ENCODE measurements at regions not wholly inside any gene's neighbourhood (a gene's known extent, or its start where the extent isn't known, plus 50 kb on each side); places are given as distances from the start of the nearest gene placed in this dataset.

DNA sequence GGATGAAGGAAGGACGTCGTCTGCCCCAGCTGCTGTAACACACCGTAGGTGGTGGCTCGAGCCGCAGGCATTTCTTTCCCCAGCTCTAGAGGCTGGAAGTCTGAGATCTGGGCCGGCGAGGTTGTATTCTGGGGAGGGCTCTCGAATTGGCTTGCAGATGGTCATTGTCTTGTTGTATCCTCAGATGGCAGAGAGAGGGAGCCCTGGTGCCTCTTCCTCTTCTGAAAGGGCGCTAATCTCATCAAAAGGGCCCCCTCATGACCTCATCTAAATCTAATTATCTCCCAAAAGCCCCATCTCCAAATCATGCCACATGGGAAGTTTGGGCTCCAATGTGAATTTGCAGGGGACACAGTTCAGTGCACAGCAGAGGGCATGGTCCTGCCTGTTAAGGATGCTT, 109.0 kb downstream of the SIK1 start:
- no peak overlapping the region for H3K4me3 ChIP-seq (ENCODE audit: low read length)
- no peak overlapping the region for H3K4me2 ChIP-seq (ENCODE audit: low read length)
- H3K36me3 ChIP-seq (replicated peaks; ENCODE audit: low read depth, low read length), result no peaks in the 10 kb centered on the region
- TF ChIP-seq, protein P1, sequence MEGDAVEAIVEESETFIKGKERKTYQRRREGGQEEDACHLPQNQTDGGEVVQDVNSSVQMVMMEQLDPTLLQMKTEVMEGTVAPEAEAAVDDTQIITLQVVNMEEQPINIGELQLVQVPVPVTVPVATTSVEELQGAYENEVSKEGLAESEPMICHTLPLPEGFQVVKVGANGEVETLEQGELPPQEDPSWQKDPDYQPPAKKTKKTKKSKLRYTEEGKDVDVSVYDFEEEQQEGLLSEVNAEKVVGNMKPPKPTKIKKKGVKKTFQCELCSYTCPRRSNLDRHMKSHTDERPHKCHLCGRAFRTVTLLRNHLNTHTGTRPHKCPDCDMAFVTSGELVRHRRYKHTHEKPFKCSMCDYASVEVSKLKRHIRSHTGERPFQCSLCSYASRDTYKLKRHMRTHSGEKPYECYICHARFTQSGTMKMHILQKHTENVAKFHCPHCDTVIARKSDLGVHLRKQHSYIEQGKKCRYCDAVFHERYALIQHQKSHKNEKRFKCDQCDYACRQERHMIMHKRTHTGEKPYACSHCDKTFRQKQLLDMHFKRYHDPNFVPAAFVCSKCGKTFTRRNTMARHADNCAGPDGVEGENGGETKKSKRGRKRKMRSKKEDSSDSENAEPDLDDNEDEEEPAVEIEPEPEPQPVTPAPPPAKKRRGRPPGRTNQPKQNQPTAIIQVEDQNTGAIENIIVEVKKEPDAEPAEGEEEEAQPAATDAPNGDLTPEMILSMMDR (IDR thresholded peaks at IDR 0.05; ENCODE audit: low read depth, low read length), result no peak
- no peak for TF ChIP-seq EZH2phosphoT487 (IDR thresholded peaks at IDR 0.05; ENCODE audit: low read depth)
- no peak overlapping the region for H2AFZ ChIP-seq (ENCODE audit: low read depth, low read length)
- H3K79me2 ChIP-seq (ENCODE audit: low read length), result no peaks in the 10 kb centered on the region
- H3K27me3 ChIP-seq (ENCODE audit: low read depth, low read length), result no peaks in the 10 kb centered on the region; the same call in 1 of the 2 replicates
- no peak overlapping the region for H3K27ac ChIP-seq (ENCODE audit: low read length)
- H3K4me1 ChIP-seq (ENCODE audit: low read length), result peaks cover 26% of the 10 kb centered on the region
- H4K20me1 ChIP-seq (ENCODE audit: insufficient read depth, low read length), result no peaks in the 10 kb centered on the region
- H3K9ac ChIP-seq (ENCODE audit: low read length), result no peak overlapping the region
- H3K9me3 ChIP-seq (ENCODE audit: insufficient read depth, low read length), result peaks cover 5% of the 10 kb centered on the region; the same call in 1 of the 2 replicates

DNA sequence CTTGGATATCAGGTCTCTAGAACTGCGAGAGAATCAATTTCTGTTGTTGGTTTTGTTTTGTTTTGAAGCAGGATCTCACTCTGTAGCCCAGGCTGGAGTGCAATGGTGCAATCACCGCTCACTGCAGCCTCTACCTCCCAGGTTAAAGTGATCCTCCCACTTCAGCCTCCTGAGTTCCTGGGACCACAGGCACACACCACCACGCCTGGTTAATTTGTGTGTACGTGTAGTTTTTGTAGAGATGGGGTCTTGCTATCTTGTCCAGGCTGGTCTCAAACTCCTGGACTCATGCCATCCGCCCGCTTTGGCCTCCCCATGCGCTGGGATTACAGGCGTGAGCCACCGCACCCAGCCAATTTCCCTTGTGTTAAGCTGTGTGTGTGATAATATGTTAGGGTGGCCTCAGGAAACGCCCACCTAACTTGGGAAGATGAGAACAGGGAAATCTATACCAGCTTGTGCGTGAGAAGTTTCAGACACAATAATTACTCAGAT, 109.6 kb downstream of the SIK1 start:
- Histone ChIP-seq H3K27ac (ENCODE audit: low read length) (no peak overlapping the region), H4K20me1 (ENCODE audit: insufficient read depth, low read length) (no peaks in the 10 kb centered on the region), H3K9me3 (ENCODE audit: insufficient read depth, low read length) (peaks cover 5% of the 10 kb centered on the region; the same call in 1 of the 2 replicates), H2AFZ (ENCODE audit: low read depth, low read length) (no peak overlapping the region), H3K4me3 (ENCODE audit: low read length) (no peak overlapping the region), H3K79me2 (ENCODE audit: low read length) (no peaks in the 10 kb centered on the region), H3K4me2 (ENCODE audit: low read length) (no peak overlapping the region), H3K4me1 (ENCODE audit: low read length) (peaks cover 32% of the 10 kb centered on the region), H3K9ac (ENCODE audit: low read length) (no peak overlapping the region), H3K36me3 (replicated peaks; ENCODE audit: low read depth, low read length) (no peaks in the 10 kb centered on the region), H3K27me3 (ENCODE audit: low read depth, low read length) (no peaks in the 10 kb centered on the region; the same call in 1 of the 2 replicates)
- TF ChIP-seq, protein P1 (IDR thresholded peaks at IDR 0.05; ENCODE audit: low read depth, low read length), result no peak
- TF ChIP-seq EZH2phosphoT487 (IDR thresholded peaks at IDR 0.05; ENCODE audit: low read depth), result no peak

DNA sequence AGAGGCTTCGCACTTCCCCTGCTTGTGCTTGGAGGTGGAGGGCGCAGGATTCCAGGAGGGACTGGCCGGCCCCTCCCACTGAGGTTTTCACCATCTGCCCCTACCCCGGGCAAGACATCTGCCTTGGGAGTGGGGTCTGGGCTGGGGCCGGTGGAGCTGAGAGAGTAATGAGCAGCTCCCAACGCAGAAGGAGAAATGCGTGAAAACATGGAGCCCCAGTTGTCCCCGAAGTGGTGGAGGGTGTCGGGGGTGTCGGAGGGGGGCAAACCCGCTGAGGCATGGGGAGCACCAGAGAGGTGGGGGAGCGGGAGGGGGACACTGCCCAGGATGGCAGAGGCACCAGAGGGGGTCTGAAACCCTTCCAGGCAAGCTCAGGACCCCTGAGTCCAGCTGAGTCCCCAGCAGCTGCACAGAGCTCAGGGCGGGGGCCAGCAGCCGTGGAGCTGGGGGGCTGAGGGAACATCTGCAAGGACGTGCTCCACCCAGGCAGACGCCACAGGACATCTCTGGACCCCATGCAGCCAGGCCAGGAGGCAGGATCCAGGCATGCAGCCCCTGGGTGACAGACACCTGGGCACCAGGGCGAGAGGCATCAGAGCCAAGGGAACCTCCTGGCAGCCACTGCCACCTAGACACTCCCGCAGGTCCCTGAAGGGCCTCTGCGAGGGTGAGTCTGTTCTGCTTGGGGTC, 110.6 kb downstream of the SIK1 start:
- Histone ChIP-seq H3K36me3 (replicated peaks; ENCODE audit: low read depth, low read length) (no peaks in the 10 kb centered on the region), H3K79me2 (ENCODE audit: low read length) (no peaks in the 10 kb centered on the region), H3K9ac (ENCODE audit: low read length) (no peak overlapping the region), H3K27me3 (ENCODE audit: low read depth, low read length) (no peaks in the 10 kb centered on the region; the same call in 1 of the 2 replicates), H3K4me2 (ENCODE audit: low read length) (no peak overlapping the region), H3K27ac (ENCODE audit: low read length) (no peak overlapping the region), H4K20me1 (ENCODE audit: insufficient read depth, low read length) (no peaks in the 10 kb centered on the region), H3K4me1 (ENCODE audit: low read length) (peaks cover 42% of the 10 kb centered on the region), H3K9me3 (ENCODE audit: insufficient read depth, low read length) (peaks cover 5% of the 10 kb centered on the region; the same call in 1 of the 2 replicates), H2AFZ (ENCODE audit: low read depth, low read length) (no peak overlapping the region), H3K4me3 (ENCODE audit: low read length) (no peak overlapping the region)
- no peak for TF ChIP-seq EZH2phosphoT487 (IDR thresholded peaks at IDR 0.05; ENCODE audit: low read depth)

DNA sequence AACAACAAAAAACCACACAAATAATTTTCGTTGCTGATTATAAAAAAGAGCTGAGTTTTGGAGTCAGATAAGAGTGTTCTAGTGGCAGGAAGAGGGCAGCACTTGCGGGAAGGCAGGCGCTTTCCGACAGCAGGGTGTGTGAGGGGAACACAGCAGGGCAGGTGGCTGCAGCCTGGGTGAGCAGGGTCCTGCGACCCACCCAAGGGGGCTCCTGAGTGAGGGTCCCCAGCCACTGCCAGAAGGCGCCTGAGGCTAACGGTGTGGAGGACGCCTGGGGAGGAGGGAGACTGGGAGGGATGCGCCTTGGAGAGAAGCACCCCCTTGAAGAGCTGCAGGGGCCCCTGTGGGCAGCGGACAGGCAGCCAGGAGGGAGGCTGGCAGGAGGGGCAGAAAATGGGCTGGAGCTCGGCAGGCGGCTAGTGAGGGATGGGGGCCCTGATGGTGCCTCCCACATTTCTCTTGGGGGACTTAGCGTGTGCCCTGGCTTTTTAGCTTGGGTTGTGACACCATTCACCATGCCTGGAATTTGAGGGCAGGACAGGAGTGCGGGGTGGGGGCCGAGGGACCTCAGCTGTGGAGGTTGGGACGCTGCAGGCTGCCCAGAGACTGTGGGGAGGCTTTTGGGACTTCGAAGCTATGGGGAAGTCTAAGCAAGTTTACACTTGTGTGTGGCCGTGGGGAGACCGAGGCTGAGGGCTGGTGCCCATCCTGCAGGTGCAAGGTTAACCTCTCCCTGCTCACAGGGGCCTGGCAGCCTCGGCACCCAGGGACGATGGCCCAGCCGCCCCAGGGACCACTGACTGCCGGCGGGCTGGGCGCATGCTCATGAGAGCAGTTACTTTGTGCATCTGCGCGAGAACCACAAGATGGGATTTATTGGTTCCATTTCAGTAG, 111.4 kb downstream of the SIK1 start:
- Histone ChIP-seq H3K79me2 (ENCODE audit: low read length) (no peaks in the 10 kb centered on the region), H3K36me3 (replicated peaks; ENCODE audit: low read depth, low read length) (no peaks in the 10 kb centered on the region), H3K4me2 (ENCODE audit: low read length) (no peak overlapping the region), H3K27ac (ENCODE audit: low read length) (no peak overlapping the region), H4K20me1 (ENCODE audit: insufficient read depth, low read length) (no peaks in the 10 kb centered on the region), H3K4me3 (ENCODE audit: low read length) (no peak overlapping the region), H2AFZ (ENCODE audit: low read depth, low read length) (no peak overlapping the region), H3K27me3 (ENCODE audit: low read depth, low read length) (no peaks in the 10 kb centered on the region; the same call in 1 of the 2 replicates), H3K9ac (ENCODE audit: low read length) (no peak overlapping the region), H3K4me1 (ENCODE audit: low read length) (peaks cover 45% of the 10 kb centered on the region), H3K9me3 (ENCODE audit: insufficient read depth, low read length) (peaks cover 5% of the 10 kb centered on the region; the same call in 1 of the 2 replicates)
- TF ChIP-seq, protein P1 (IDR thresholded peaks at IDR 0.05; ENCODE audit: low read depth, low read length), result peak; percentile 29; the same call in 1 of the 2 replicates
- no peak for TF ChIP-seq EZH2phosphoT487 (IDR thresholded peaks at IDR 0.05; ENCODE audit: low read depth)
